Fibroblast of lung (primary cell): ENCODE measurements at regions not wholly inside any gene's neighbourhood (a gene's known extent, or its start where the extent isn't known, plus 50 kb on each side); places are given as distances from the start of the nearest gene placed in this dataset.

ENCODE experiments used
- DNase-seq, 2 donors: peaks; one replicate each; pipeline versions ENCODE4 v3.0.0 to v3.0.0-alpha.2; 2010; ENCODE audit warnings: low read depth in 2 of 2
- H2AFZ ChIP-seq: 2 replicates; pipeline ENCODE4 v1.5.1; 2012; ENCODE audit warnings: low read length, control low read depth, inconsistent platforms
- H3K27ac ChIP-seq: 2 replicates; pipeline ENCODE4 v1.5.1; 2011; ENCODE audit warnings: low read length, control low read depth; ENCODE audit not compliant: insufficient read depth
- H3K27me3 ChIP-seq: 2 replicates; pipeline ENCODE4 v1.5.1; 2011; ENCODE audit warnings: mild to moderate bottlenecking, low read length; ENCODE audit not compliant: control insufficient read depth, insufficient read depth
- H3K36me3 ChIP-seq: 2 replicates; pipeline ENCODE4 v1.5.1; 2011; ENCODE audit warnings: low read length; ENCODE audit not compliant: control insufficient read depth, insufficient read depth
- H3K4me1 ChIP-seq: 2 replicates; pipeline ENCODE4 v1.5.1; 2011; ENCODE audit warnings: low read length; ENCODE audit not compliant: control insufficient read depth, insufficient read depth; ENCODE audit errors: extremely low read depth
- H3K4me2 ChIP-seq: 2 replicates; pipeline ENCODE4 v1.5.1; 2011; ENCODE audit warnings: low read length, control low read depth; ENCODE audit not compliant: insufficient read depth; ENCODE audit errors: extremely low read depth
- H3K4me3 ChIP-seq, 4 experiments: fragments of 200-600 bp in 1 of 4; sonication (generic) in 1 of 4; replicated peaks in 1 of 4; 2 replicates each; pipeline ENCODE4 v1.5.1; 2011 to 2016; ENCODE audit warnings: low read length in 4 of 4, low read depth in 3 of 4, mild to moderate bottlenecking in 3 of 4, control low read depth in 2 of 4, inconsistent platforms in 1 of 4, mixed read lengths in 1 of 4; ENCODE audit not compliant: insufficient read depth in 1 of 4; ENCODE audit errors: control extremely low read depth in 1 of 4
- H3K79me2 ChIP-seq: 2 replicates; pipeline ENCODE4 v1.5.1; 2012; ENCODE audit warnings: mild to moderate bottlenecking, low read length, inconsistent platforms; ENCODE audit not compliant: control insufficient read depth, insufficient read depth
- H3K9ac ChIP-seq: 2 replicates; pipeline ENCODE4 v1.5.1; 2011; ENCODE audit warnings: mild to moderate bottlenecking, low read length, control low read depth; ENCODE audit not compliant: insufficient read depth
- H3K9me3 ChIP-seq: 2 replicates; pipeline ENCODE4 v1.5.1; 2012; ENCODE audit warnings: low read depth, low read length; ENCODE audit not compliant: control insufficient read depth, insufficient read depth
- H4K20me1 ChIP-seq: 2 replicates; pipeline ENCODE4 v1.5.1; 2011; ENCODE audit warnings: low read length; ENCODE audit not compliant: control insufficient read depth, insufficient read depth; ENCODE audit errors: extremely low read depth
- CTCF ChIP-seq, 2 donors: IDR thresholded peaks in 1 of 2; conservative IDR thresholded peaks in 1 of 2; 1 replicate in 1 of 2; 2 replicates in 1 of 2; pipeline ENCODE4 v1.5.1; 2011 to 2012; ENCODE audit warnings: low read length in 2 of 2, control low read depth in 1 of 2, inconsistent platforms in 1 of 2, low read depth in 1 of 2, mild to moderate bottlenecking in 1 of 2
- EZH2 ChIP-seq: IDR thresholded peaks from 2 replicates; pipeline ENCODE4 v1.5.1; 2012; ENCODE audit warnings: low read length, control low read depth, mild to moderate bottlenecking; ENCODE audit errors: missing control alignments

DNA sequence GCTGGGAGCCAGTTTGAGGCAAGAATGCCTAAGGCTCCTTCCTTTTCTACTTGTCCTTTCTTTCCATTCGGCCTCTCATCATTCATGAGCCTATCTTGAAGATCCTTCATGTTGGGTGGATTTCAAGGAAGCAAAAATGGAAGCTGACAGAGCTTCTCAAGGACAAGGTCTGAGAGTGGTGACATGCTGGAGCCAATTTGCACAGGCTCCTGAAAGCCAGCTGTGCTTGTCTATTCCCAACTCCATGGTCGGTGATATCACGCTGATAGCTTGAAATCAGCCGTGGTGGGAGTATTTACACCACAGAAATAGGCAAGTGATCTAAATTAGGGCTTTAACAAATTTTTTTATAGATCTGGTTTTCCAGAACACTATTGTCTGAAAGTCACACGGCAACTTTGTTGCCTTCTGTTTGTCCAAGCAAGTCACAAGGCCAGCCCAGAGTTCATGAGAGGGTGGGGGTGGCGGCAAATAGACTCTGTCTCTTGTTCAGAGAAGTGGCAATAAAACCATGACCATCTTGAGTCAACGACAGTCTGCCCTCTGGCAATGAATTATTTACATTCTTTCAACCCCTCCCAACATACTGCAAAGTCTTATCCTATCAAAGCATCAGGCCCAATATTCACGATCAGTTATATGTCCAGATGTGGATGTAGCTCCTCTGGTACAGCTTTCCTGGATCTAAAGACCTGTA lies 49.9 kb upstream of the SLC35F5 start:
- Histone ChIP-seq H3K27ac (no peak overlapping the region), H3K27me3 (no peaks in the 10 kb centered on the region), H3K9me3 (no peaks in the 10 kb centered on the region), H4K20me1 (no peaks in the 10 kb centered on the region), H3K4me2 (no peak overlapping the region), H3K4me1 (no peaks in the 10 kb centered on the region), H3K4me3 (no peak overlapping the region), H3K36me3 (no peaks in the 10 kb centered on the region), H2AFZ (no peak overlapping the region), H3K79me2 (no peaks in the 10 kb centered on the region), H3K9ac (no peak overlapping the region)
- DNase-seq: no peak
- no peak for TF ChIP-seq EZH2
- no peak for TF ChIP-seq CTCF (conservative IDR thresholded peaks at IDR 0.05 in 1 of 2, IDR thresholded peaks at IDR 0.05 in 1 of 2; ENCODE audit: low read depth in 1 of 2, low read length in 2 of 2)
